ENCODE measurements at regions not wholly inside any gene's neighbourhood (a gene's known extent, or its start where the extent isn't known, plus 50 kb on each side); places are given as distances from the start of the nearest gene placed in this dataset.
"Not testable (repeated sequence)": the region's sequence is repeated elsewhere in the genome, so short reads cannot be mapped to it uniquely, and the experiment has no call there.

- no peak for TF ChIP-seq CTCF (IDR thresholded peaks at IDR 0.05; ENCODE audit: insufficient read depth, missing control alignments)
- no peak for FAIRE-seq
- no peak for DNase-seq (ENCODE audit: insufficient read length, low spot score)
Measured at GRCh38 chr3:8020047-8020841, 481.4 kb upstream of the LMCD1 start.

- no peak for TF ChIP-seq CTCF (IDR thresholded peaks at IDR 0.05; ENCODE audit: insufficient read depth, missing control alignments)
- no peak for FAIRE-seq
- no peak for DNase-seq (ENCODE audit: insufficient read length, low spot score)
Measured at GRCh38 chr3:8027954-8028353, 473.7 kb upstream of the LMCD1 start.

- TF ChIP-seq CTCF (IDR thresholded peaks at IDR 0.05; ENCODE audit: insufficient read depth, missing control alignments): no peak
- FAIRE-seq: no peak
- DNase-seq (ENCODE audit: insufficient read length, low spot score): no peak
Measured at GRCh38 chr3:8050283-8050682, 451.3 kb upstream of the LMCD1 start.

GRCh38 chr3:8052659-8053058, 449.0 kb upstream of the LMCD1 start:
- FAIRE-seq (peak; percentile 66), DNase-seq (ENCODE audit: insufficient read length, low spot score) (no peak)
- TF ChIP-seq CTCF (IDR thresholded peaks at IDR 0.05; ENCODE audit: insufficient read depth, missing control alignments): no peak

- not testable (repeated sequence) for FAIRE-seq; DNase-seq (ENCODE audit: insufficient read length, low spot score)
Measured at GRCh38 chr3:8068135-8068534, 433.5 kb upstream of the LMCD1 start.

GRCh38 chr3:8069471-8069870, 432.2 kb upstream of the LMCD1 start:
- DNase-seq (ENCODE audit: insufficient read length, low spot score) (no peak), FAIRE-seq (no peak)
- no peak for TF ChIP-seq CTCF (IDR thresholded peaks at IDR 0.05; ENCODE audit: insufficient read depth, missing control alignments)

GRCh38 chr3:8070011-8070410, 431.6 kb upstream of the LMCD1 start:
- no peak for DNase-seq (ENCODE audit: insufficient read length, low spot score)
- TF ChIP-seq CTCF (IDR thresholded peaks at IDR 0.05; ENCODE audit: insufficient read depth, missing control alignments): no peak
- no peak for FAIRE-seq

- FAIRE-seq; DNase-seq (ENCODE audit: insufficient read length, low spot score): not testable (repeated sequence)
Measured at GRCh38 chr3:8074740-8075139, 426.9 kb upstream of the LMCD1 start.
